HG02678 (cell line): ENCODE measurements at regions not wholly inside any gene's neighbourhood (a gene's known extent, or its start where the extent isn't known, plus 50 kb on each side); places are given as distances from the start of the nearest gene placed in this dataset.

ENCODE experiments used
- ATAC-seq: cut with Tn5 transposase; IDR thresholded peaks from one replicate; pipeline ENCODE4 v1.9.1; 2021; ENCODE audit warnings: mild to moderate bottlenecking, moderate library complexity; ENCODE audit not compliant: unreplicated experiment

DNA sequence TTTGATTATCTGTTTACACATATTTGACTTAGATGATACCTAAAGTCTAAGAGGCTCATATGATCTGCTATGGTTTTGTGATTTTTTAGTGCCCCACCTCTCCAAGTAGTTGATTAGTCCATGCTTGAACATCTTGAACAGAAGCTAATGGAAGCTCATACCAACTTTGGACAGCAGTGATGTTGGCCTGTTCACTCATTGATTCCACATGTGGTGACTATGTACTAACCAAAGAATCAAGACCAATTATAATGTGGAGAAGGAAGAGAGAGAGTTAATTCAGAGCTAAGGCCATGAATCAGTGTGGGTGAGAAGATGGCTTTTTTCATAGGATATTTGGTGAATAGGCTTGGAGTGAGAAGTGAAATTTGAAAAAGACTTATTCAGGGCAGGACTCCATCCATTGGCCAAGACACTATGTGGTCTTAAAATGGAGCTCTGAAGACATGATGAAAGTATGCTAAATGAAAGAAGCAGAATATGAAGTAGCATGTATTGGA, 178.3 kb upstream of the TWIST2 start:
- no peak for ATAC-seq

- ATAC-seq = no peak
Measured at GRCh38 chr2:238670111-238670585, 177.7 kb upstream of the TWIST2 start.

DNA sequence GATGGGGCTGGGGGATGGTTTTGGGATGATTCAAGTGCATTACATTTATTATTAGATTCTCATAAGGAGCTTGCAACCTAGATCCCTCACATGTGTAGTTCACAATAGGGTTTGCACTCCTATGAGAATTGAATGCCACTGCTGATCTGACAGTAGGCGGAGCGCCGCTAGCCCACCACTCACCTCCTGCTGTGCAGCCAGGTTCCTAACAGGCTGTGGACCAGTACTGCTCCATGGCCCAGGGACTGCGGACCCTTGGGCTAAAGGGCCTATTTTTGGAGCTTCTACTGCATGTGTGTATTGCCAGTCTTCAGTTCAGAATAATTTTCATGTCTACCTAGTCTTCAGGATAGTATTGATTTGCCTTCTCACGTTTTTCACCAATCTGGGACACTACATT, 165.3 kb upstream of the TWIST2 start:
- ATAC-seq = no peak

DNA sequence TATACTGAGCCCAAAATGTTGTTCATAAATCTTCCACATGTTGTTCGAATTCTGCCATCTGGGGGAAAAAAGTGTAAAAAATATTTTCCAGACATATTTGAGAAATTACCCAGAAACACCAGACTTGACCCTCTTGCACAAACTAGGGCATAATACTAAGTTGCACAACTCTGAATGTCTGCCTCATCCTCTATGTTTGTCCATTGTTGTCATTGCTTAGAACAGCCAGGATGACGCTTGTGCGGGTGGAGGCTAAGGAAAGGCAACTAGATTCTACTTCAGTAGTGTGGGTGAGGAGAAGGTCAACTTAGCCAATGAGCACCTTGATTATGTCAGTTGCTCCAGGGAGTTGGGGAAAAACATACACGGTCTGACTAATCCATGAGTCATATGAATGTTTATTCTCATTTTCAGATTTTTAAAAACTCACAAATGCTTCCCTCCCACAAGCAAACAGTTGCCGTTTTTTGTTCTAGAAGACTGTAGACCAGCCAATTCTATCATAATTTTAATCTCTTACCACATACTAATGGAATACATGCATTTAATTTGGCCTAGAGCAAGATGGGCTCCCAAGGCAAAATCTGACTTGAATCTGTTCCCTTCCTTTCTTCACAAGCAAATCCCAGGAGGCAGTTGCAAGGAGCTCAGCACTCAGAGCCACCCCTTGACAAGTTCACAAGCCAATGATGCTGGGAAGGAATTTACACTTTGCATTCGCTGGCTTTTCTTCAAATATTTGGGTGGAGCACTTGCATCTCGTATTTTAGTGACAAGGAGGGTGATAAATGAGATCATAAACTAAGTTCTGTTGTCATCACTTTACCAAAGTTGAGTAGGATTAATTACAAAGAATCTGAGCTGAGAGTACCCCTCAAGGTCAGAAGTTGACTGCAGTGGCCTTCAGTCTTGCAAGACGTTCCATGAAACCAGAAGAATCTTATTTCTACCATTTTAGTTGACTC, 163.2 kb upstream of the TWIST2 start:
- no peak for ATAC-seq

- ATAC-seq = no peak
Measured at GRCh38 chr2:238685327-238685709, 162.6 kb upstream of the TWIST2 start.

- ATAC-seq = no peak
Measured at GRCh38 chr2:238685713-238686112, 162.2 kb upstream of the TWIST2 start.

GRCh38 chr2:238686223-238686622, 161.7 kb upstream of the TWIST2 start:
- ATAC-seq = no peak

DNA sequence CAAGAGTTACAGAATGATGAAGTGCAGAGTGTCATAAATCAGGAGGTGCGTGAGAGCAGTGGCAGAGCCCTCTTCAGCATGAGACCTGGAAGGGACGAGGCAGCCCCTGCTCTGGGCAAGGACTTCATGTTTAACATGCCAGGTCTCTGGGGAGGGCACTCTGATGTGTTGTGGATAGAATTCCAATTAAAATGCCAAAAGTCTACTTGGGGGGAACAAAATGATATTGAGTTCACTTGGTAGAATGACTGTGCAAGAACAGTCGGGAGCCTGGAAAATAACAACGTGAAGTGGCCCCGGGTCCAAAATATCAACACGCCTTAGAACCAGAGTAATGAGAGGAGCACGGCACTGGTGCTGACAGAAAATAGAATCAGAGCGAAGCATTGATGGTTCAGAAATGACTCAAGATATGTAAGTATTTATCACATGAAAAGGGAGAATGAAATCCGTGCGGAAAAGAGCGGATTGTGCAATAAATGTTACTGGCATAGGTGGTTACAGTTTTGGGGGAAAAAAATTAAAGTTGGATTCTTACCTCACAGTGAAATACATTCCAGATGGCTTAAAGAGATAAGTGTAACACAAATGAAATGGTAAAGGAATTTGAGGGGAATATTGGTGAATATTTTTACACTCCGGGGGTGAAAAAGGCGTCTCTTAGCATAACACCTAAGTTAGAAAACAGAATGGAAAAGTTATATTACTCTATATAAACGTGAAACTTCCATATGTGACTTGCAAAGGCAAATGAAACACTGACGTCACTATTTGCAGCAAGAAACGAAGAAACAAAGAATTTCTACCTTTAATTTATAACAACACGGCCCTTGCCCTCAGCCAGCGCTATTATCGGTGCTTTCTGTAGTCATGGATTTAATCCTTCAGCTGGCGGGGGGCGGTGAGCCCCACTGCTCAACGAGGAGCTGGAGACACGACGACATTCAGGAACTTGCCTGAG, 159.4 kb upstream of the TWIST2 start:
- no peak for ATAC-seq

DNA sequence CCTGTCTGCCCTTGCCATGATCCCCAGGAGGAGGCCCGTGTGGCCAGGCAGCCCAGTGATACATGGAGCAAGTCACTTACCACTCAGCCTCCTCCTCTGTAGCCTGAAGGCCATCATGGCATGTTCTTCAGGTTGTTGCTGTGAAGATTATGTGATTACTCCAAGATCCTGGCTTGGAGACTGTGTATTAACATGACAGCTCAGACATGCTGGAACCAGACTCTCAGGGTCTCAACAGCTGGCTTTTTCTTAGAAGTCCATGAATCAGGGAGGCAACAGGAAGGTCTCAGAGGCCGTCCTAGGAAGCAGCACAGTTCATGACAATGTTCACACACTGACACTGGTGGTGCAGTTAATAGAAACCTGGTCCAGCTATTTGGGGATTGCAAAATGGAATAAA, 158.6 kb upstream of the TWIST2 start:
- ATAC-seq = no peak

- no peak for ATAC-seq
Measured at GRCh38 chr2:238689871-238690389, 158.0 kb upstream of the TWIST2 start.

GRCh38 chr2:238690511-238690910, 157.4 kb upstream of the TWIST2 start:
- ATAC-seq = no peak

DNA sequence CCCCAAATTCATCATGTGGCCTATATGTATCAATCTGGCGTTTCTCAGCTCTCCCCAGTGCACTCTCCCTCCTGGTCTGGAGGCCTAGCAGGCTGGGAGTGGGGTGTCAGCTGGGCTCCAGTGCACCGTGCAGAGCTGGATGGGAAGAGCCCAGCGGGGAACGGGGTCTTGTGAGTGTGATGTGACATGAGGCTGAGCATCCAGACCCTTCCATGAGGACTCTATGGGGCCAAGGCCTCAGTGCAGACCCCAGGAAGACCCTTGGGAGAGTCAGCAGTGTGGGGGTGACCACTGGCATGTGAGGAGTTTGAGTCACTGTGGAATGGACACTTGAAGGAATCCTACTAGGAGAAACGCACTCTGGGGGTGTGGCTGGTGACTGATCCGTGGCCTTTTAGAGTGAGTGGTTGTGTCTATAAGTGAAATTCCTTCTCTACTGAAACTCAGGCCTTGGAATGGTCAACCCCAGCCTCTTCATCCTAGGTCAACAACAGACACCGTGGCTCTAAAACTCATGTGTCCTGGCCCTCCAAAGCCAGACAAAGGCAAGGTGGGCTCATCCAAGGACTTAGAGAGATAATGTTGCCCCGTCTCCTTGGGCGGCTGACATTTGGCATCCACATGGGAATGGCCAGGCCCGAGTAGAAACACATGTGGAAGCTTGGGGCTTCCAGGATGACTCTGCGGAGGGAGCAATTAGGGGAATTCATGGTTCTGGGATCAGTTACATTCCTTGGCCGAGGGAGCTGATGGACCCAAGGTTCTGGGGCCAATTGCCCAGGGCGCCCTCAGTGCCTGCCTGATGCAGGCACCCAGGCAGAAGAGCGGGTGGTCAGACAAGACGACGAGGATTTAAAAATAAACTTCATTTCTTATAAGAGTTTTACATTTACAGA, 156.0 kb upstream of the TWIST2 start:
- ATAC-seq = no peak

DNA sequence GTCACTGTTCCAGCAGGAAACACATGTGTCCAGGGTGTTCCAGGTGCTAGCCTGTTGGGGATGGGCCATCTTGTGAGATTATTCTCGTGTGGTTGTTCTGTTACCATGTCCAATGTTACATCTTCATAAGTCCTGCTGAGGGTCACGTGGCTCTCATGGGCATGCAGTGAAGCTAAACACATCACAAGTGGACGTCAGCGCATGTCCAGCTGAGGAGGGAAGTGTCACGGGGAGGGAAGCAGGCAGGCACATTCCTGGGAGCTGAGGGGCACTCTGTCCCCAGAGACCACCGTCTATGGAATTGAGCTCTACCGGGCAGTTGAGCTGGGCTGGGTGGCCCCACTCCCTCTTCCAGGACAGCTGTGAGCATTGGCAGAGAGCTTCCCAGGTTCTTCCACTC, 155.3 kb upstream of the TWIST2 start:
- no peak for ATAC-seq

- no peak for ATAC-seq
Measured at GRCh38 chr2:238693337-238694093, 154.4 kb upstream of the TWIST2 start.

- ATAC-seq = no peak
Measured at GRCh38 chr2:238694136-238694755, 153.6 kb upstream of the TWIST2 start.

DNA sequence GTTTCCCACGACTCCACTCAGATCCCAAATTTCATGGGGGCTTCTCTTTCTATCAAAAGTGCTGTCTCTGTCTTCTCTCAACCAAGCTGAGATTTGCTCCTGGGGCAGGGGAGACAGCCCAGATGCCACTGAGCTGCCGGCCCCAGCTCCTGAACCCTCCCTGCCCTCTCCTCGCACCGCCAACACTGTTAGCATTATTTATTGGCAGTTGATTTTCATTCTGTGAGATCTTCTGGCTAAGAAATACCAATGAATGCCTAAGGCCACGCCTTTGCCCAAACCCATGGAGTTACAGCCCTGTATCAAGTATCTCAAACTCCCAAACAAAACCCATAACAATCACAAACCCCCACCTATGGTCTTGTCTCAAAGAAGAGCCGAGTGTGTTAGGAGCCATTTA, 153.0 kb upstream of the TWIST2 start:
- ATAC-seq = no peak

GRCh38 chr2:238695538-238695937, 152.3 kb upstream of the TWIST2 start:
- ATAC-seq = no peak

- ATAC-seq = no peak
Measured at GRCh38 chr2:238696331-238696730, 151.6 kb upstream of the TWIST2 start.

GRCh38 chr2:238696786-238697185, 151.1 kb upstream of the TWIST2 start:
- ATAC-seq = no peak
